Vagina (tissue), 2 donors: ENCODE measurements at regions not wholly inside any gene's neighbourhood (a gene's known extent, or its start where the extent isn't known, plus 50 kb on each side); places are given as distances from the start of the nearest gene placed in this dataset.

ENCODE experiments used
- POLR2AphosphoS5 ChIP-seq, 2 donors: sonication (generic); formaldehyde crosslinking; IDR thresholded peaks; one replicate each; pipeline ENCODE4 v1.9.0; 2017; ENCODE audit warnings: antibody characterized with exemption in 2 of 2, mild to moderate bottlenecking in 2 of 2, low read depth in 1 of 2; ENCODE audit not compliant: insufficient read depth in 1 of 2
- TF ChIP-seq, protein P1 (sequence below), 3 experiments: fragments of 450-650 bp in 2 of 3; fragments of 200-600 bp in 1 of 3; sonication (generic) in 1 of 3; IDR thresholded peaks; one replicate each; pipeline ENCODE4 v1.5.1; 2017 to 2019; ENCODE audit warnings: antibody characterized with exemption in 3 of 3, mild to moderate bottlenecking in 2 of 3, moderate library complexity in 2 of 3

DNA sequence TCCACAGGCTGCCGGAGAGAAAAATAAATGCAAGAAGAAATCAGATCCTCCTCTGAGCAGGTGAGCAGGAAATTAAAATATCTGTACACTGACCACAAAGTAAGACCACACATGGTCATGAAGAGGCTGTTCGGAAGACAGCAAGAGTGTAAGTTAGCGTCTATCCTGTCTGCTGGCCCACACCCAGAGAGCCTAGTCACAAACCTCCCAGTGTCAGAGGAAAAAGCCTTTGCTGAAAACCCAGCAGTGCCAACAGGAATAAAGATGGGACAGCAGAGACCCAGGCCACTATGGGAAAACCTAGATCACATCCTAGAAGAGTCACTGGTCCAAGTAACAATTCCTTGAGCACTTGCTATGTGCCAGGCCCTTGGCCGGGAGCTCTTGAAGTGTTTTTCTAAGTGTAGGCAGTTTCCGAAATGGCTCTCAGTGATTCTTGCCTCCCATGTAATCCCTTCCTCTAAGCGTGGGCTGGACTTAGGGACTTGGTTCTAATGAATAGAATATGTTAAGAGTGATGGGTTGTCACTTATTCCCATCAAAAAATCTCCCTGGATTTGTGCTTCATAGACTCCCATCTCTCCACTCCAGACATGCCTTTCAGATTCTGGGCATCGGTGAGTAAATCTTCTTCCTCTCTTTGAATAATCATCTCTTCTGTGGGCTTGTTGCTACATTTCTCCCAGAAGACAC, 110.9 kb upstream of the PKDCC start:
- TF ChIP-seq, protein P1, sequence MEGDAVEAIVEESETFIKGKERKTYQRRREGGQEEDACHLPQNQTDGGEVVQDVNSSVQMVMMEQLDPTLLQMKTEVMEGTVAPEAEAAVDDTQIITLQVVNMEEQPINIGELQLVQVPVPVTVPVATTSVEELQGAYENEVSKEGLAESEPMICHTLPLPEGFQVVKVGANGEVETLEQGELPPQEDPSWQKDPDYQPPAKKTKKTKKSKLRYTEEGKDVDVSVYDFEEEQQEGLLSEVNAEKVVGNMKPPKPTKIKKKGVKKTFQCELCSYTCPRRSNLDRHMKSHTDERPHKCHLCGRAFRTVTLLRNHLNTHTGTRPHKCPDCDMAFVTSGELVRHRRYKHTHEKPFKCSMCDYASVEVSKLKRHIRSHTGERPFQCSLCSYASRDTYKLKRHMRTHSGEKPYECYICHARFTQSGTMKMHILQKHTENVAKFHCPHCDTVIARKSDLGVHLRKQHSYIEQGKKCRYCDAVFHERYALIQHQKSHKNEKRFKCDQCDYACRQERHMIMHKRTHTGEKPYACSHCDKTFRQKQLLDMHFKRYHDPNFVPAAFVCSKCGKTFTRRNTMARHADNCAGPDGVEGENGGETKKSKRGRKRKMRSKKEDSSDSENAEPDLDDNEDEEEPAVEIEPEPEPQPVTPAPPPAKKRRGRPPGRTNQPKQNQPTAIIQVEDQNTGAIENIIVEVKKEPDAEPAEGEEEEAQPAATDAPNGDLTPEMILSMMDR (IDR thresholded peaks at IDR 0.05) = no peak
- TF ChIP-seq POLR2AphosphoS5 (IDR thresholded peaks at IDR 0.05; ENCODE audit: insufficient read depth in 1 of 2, low read depth in 1 of 2) = no peak
